Heart left ventricle (tissue), 16 donors: ENCODE measurements at regions not wholly inside any gene's neighbourhood (a gene's known extent, or its start where the extent isn't known, plus 50 kb on each side); places are given as distances from the start of the nearest gene placed in this dataset.

ENCODE experiments used
- ATAC-seq, 4 donors: fragments of 200-7000 bp; cut with Tn5 transposase; one replicate each; pipeline ENCODE4 v1.9.1; 2020 to 2022; ENCODE audit warnings: moderate library complexity in 4 of 4, mild to moderate bottlenecking in 3 of 4, moderate number of reproducible peaks in 1 of 4
- DNase-seq, 5 donors: peaks; one replicate each; pipeline ENCODE4 v3.0.0-alpha.2; 2020
- H3K27ac ChIP-seq, 12 donors: fragments of 200-600 bp; sonication (generic) in 4 of 12; one replicate each; pipeline versions ENCODE4 v1.5.0 to v1.8.0; 2016 to 2022; ENCODE audit warnings: mild to moderate bottlenecking in 2 of 12
- H3K27me3 ChIP-seq, 9 donors: fragments of 200-600 bp; sonication (generic) in 2 of 9; one replicate each; pipeline versions ENCODE4 v1.5.1 to v1.8.0; 2016 to 2022; ENCODE audit warnings: mild to moderate bottlenecking in 3 of 9
- H3K36me3 ChIP-seq, 9 donors: fragments of 200-600 bp; sonication (generic) in 2 of 9; one replicate each; pipeline versions ENCODE4 v1.5.0 to v1.8.0; 2018 to 2022; ENCODE audit warnings: mild to moderate bottlenecking in 2 of 9
- H3K4me1 ChIP-seq, 12 donors: fragments of 200-600 bp; sonication (generic) in 4 of 12; one replicate each; pipeline versions ENCODE4 v1.5.0 to v1.8.0; 2016 to 2022; ENCODE audit warnings: mild to moderate bottlenecking in 3 of 12
- H3K4me3 ChIP-seq, 12 donors: fragments of 200-600 bp; sonication (generic) in 4 of 12; one replicate each; pipeline versions ENCODE4 v1.5.0 to v1.8.0; 2017 to 2022; ENCODE audit warnings: mild to moderate bottlenecking in 9 of 12, moderate library complexity in 4 of 12
- H3K9me3 ChIP-seq, 12 donors: fragments of 200-600 bp; sonication (generic) in 4 of 12; one replicate each; pipeline versions ENCODE4 v1.5.0 to v1.8.0; 2016 to 2022; ENCODE audit warnings: mild to moderate bottlenecking in 1 of 12
- CTCF ChIP-seq, 12 donors: fragments of 200-600 bp; sonication (generic) in 4 of 12; IDR thresholded peaks; one replicate each; pipeline versions ENCODE4 v1.5.0 to v1.8.0; 2018 to 2022; ENCODE audit warnings: antibody characterized with exemption in 12 of 12, mild to moderate bottlenecking in 5 of 12
- POLR2A ChIP-seq, 2 donors: fragments of 450-650 bp; IDR thresholded peaks; one replicate each; pipeline ENCODE4 v1.6.1; 2017; ENCODE audit warnings: antibody characterized with exemption in 2 of 2, mild to moderate bottlenecking in 2 of 2, moderate library complexity in 2 of 2
- WGBS, 4 donors: extraction: QIAGEN DNeasy Blood & Tissue Kit in 2 of 4; methylation state at CpG; one replicate each; pipeline versions ENCODE4 v1.1.5 to v1.1.7; 2013 to 2018; 5-methylcytosine and 5-hydroxymethylcytosine counted together
- intact Hi-C, 10 donors: fragments of 100-400 bp; cut with DNase I; formaldehyde crosslinking; loops; one replicate each; pipeline versions ENCODE4 v1.11.1 to v1.14.2; 2022
- donor health status: ischemic (EF 13 %, LVEDD 7.1; RV severe dilation, severe dysfunction).
- donor health status: healthy with polysubstance abuse.
- donor health status: DM: no; HTN: yes; CAD: no.
- donor health status: DM: no; HTN: no; CAD: no.
- donor health status: ischemic (EF 25% LVEDD 6.9; RV normal size, moderate dysfunction).
- donor health status: ischemic (EF 25% LVEDD 5.7; RV mildly dilated, moderate dysfunction).
- donor health status: healthy.
- donor health status: DM: yes; HTN: yes; CAD: no.
- donor health status: ischemic (EF 35%, LVEDD 5.7; RV mildly dilated, moderate dysfunction).
- donor health status: nonischemic (EF 11% LVEDD 7.7; RV severe dilation, severe dysfunction).
- donor health status: DM: yes; HTN: yes; CAD: no.
- donor health status: PGD.
- donor health status: ischemic (EF 29% LVEDD 5.4; RV normal size, mild dysfunction).
- donor health status: nonischemic (EF 23%, LVEDD 6.1; RV moderate dilation, normal function).

- no peak for ATAC-seq
- H3K9me3 ChIP-seq = no peaks in the 10 kb centered on the region
- no peaks in the 10 kb centered on the region for H3K27me3 ChIP-seq
- intact Hi-C loops = no loop called here
- H3K27ac ChIP-seq = no peak overlapping the region
- no peak overlapping the region for H3K4me3 ChIP-seq
- DNase-seq = no peak
- no peaks in the 10 kb centered on the region for H3K36me3 ChIP-seq
- TF ChIP-seq CTCF (IDR thresholded peaks at IDR 0.05) = no peak
- TF ChIP-seq POLR2A (IDR thresholded peaks at IDR 0.05) = no peak
- H3K4me1 ChIP-seq = peaks cover 0 to 4% (median 0%) of the 10 kb centered on the region in 12 donors
- WGBS, 4 donors = 65 to 75% (median 72%) methylated on average over 2 of the region's 2 CpGs
Measured at GRCh38 chr18:10308154-10308553, 146.3 kb upstream of the APCDD1 start.

DNA sequence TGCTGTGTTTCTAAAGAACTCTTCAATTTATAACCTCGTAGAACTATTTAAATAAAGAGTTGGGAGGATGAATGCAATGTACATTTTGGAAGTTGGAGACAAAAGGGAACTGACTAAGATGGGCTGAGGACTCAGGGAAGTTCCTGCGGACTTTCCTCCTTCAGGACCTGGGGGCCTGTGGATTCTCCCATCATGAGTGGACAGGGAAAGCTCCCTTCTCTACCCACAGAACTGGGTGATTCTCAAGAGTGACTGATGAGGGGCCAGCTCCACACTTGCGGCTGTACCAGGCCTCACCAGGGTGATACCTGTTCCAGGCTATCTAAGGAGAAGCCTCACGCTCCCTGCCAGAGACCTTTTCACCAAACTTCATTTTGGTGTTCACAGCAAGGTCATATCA lies 143.8 kb upstream of the APCDD1 start:
- 95 to 97% (median 96%) methylated on average over 4 of the region's 4 CpGs for WGBS, 4 donors
- no peak for ATAC-seq
- intact Hi-C loops = no loop called here
- H3K9me3 ChIP-seq = no peaks in the 10 kb centered on the region
- H3K27me3 ChIP-seq = no peaks in the 10 kb centered on the region
- no peak overlapping the region for H3K27ac ChIP-seq
- no peak for DNase-seq
- H3K4me3 ChIP-seq = no peak overlapping the region
- peaks cover 0 to under 1% (median 0%) of the 10 kb centered on the region in 12 donors for H3K4me1 ChIP-seq
- no peak for TF ChIP-seq POLR2A (IDR thresholded peaks at IDR 0.05)
- TF ChIP-seq CTCF (IDR thresholded peaks at IDR 0.05) = no peak
- H3K36me3 ChIP-seq = no peaks in the 10 kb centered on the region

- 71 to 77% (median 75%) methylated on average over 5 of the region's 5 CpGs for WGBS, 4 donors
- no peaks in the 10 kb centered on the region for H3K9me3 ChIP-seq
- intact Hi-C loops = no loop called here
- H3K27ac ChIP-seq = no peak overlapping the region
- no peaks in the 10 kb centered on the region for H3K27me3 ChIP-seq
- ATAC-seq (no peak), DNase-seq (no peak)
- H3K36me3 ChIP-seq = no peaks in the 10 kb centered on the region
- H3K4me3 ChIP-seq = no peak overlapping the region
- TF ChIP-seq POLR2A (IDR thresholded peaks at IDR 0.05) (no peak), CTCF (IDR thresholded peaks at IDR 0.05) (no peak)
- peaks cover 0 to 4% (median 0%) of the 10 kb centered on the region in 12 donors for H3K4me1 ChIP-seq
Measured at GRCh38 chr18:10312326-10313015, 142.0 kb upstream of the APCDD1 start.

DNA sequence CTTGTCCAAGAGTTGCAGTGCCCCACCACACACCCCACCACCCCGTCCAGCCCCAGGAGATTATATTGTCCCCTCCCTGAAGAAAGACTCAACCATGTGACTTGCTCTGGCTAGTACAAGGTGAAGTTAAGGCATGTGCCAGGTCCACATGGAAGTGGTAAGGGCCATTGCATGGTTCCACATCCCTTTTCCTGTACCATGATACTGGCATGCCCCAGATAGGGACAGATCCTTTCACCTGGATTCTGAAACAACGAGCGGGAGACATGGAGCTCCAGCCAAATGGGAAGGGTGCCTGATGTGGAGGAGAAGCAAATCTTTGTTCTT lies 141.5 kb upstream of the APCDD1 start:
- Histone ChIP-seq H3K4me1 (peaks cover 0 to 4% (median 0%) of the 10 kb centered on the region in 12 donors), H3K27ac (no peak overlapping the region), H3K9me3 (no peaks in the 10 kb centered on the region), H3K4me3 (no peak overlapping the region), H3K27me3 (no peaks in the 10 kb centered on the region), H3K36me3 (no peaks in the 10 kb centered on the region)
- 83 to 100% (median 91%) methylated on average over 3 of the region's 3 CpGs for WGBS, 4 donors
- intact Hi-C loops = no loop called here
- TF ChIP-seq POLR2A (IDR thresholded peaks at IDR 0.05) (no peak), CTCF (IDR thresholded peaks at IDR 0.05) (no peak)
- no peak for DNase-seq
- no peak for ATAC-seq
